ENCODE measurements at regions not wholly inside any gene's neighbourhood (a gene's known extent, or its start where the extent isn't known, plus 50 kb on each side); places are given as distances from the start of the nearest gene placed in this dataset.

DNA sequence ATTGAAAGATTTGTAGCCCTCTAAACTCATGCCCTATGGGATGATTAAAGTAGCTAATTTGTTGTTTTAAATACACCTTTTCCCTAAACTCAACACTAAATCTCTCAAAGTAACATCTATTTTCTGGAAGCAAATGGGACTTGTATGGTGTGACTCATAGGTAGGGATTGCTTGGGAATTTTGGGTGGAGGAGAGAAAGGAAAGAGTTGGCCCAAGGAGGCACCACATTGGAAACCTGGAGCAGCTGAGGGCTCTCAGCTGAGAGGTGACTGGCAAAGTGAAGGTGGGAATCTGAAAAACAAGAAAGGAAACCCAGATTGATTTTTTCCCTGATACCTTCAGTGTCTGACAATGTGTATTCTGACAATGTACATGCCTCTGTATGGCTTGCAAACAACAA is 114.8 kb upstream of the PRICKLE1 start:
- TF ChIP-seq, protein P1, sequence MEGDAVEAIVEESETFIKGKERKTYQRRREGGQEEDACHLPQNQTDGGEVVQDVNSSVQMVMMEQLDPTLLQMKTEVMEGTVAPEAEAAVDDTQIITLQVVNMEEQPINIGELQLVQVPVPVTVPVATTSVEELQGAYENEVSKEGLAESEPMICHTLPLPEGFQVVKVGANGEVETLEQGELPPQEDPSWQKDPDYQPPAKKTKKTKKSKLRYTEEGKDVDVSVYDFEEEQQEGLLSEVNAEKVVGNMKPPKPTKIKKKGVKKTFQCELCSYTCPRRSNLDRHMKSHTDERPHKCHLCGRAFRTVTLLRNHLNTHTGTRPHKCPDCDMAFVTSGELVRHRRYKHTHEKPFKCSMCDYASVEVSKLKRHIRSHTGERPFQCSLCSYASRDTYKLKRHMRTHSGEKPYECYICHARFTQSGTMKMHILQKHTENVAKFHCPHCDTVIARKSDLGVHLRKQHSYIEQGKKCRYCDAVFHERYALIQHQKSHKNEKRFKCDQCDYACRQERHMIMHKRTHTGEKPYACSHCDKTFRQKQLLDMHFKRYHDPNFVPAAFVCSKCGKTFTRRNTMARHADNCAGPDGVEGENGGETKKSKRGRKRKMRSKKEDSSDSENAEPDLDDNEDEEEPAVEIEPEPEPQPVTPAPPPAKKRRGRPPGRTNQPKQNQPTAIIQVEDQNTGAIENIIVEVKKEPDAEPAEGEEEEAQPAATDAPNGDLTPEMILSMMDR (IDR thresholded peaks at IDR 0.05): no peak
- no peak for TF ChIP-seq POLR2A (IDR thresholded peaks at IDR 0.05)

Data from tibial nerve (tissue), 3 donors.